ENCODE measurements at regions not wholly inside any gene's neighbourhood (a gene's known extent, or its start where the extent isn't known, plus 50 kb on each side); places are given as distances from the start of the nearest gene placed in this dataset.
"Not testable (repeated sequence)": the region's sequence is repeated elsewhere in the genome, so short reads cannot be mapped to it uniquely, and the experiment has no call there.

DNA sequence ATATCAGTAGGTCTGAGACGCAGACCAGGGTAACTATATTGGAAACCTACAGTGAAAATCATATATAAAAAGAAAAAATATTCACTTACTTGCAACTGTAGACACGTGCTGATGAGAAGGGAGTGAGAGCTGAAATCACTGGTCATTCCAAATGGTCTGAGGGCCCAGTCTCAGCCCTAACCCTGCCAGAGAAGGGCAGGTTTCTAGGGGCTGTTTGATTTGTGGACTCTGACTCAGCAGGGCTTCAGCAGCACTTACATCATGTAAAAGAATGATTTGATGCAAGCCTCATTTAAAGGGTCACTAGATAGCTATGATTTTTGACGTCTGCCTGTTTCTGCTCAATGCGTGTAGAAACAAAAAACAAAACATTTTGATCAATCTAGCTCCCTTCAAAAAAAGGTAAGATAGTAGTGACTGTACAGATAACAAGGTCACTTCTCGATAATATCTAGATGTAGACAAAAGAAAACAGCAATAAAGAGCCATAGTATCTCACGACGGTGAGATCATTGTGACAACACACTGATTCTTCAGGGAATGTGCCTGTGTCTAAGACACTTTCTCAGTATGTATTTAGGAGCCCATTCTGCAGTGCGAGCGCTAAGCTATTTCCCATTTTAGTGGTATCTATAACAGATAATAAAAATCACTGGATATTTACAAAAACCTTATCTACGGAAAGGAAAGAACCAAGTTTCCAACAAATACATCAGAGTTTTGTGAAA, 307.2 kb downstream of the HIVEP2 start:
- DNase-seq: no peak

DNA sequence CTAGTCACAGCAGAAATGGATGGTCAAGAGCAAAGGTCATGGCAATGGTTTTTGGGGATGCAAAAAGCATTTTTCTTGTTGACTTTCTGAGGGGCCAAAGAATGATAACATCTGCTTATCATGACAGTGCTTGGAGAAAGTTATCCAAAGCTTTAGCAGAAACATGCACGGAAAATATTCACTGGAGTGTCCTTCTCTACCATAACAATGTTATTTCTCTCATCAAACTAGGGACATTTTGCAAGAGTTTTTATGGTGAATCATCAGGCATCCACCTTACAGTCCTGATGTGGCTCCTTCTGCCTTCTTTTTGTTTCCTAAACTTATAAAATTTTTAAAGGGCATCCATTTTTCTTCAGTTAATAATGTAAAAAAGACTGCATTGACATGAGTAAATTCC, 302.3 kb downstream of the HIVEP2 start:
- no peak for DNase-seq

DNA sequence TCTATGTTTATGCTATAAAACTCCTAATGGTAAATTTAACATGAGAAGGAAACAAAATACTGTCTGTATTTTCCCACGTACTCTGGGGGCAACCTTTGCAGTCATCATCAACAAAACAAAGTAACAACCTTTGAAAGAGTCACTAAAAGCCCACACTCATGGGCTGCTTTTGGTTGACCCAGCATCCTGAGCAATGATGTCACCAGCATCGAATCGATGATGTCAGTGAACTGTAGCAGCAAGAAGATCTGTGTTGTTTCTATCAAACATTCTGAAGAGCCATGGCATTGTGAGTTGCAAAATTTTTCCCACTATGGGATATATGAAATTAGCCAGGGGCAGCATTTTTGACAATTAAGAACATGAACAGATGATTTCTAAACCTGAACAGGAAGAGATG, 300.1 kb downstream of the HIVEP2 start:
- no peak for DNase-seq

DNA sequence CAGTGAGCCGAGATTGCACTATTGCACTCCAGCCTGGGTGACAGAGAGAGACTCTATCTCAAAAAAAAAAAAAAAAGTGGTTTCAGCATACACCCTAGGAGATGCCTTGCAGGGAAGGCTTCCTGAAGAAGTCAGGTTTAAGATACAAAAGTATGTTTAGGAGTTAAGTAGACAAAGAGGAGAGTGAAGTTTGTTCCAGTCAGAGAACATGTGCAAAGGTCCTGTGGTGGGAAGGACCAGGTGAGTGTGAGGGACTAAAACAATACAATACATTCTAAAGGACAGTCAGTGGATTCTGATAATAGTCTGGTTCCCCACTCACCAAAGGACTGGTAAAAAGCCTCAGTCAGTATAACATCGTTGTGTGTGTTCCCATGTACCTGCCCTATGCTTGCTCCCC, 299.3 kb downstream of the HIVEP2 start:
- DNase-seq: no peak

DNA sequence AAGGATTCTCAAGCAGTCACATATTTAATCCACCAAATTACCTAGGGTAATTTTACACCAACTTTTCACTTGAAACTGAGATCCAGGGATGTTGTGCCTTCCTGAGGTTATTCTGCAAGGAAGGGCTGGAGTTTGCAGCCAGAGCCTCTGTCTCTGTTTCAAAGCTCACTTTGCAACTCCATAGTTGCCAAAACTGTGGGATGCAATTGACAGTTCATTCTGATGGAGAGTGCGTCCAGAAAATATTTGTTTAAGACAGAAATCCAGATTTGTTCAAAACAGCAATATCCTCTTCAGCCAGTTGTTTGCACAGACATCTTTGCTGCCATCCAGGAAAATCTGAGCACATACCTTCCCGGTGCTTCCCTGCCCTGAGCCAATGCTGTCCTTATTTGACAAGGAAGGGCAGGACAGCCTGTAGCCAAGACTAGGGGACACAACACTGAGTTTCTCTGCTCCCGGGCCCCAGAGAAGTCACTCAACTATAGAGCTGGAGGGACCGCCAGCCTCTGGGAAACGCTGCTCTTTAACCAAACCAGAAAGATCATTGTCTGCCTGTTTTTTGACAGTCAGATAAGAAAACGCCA, 297.4 kb downstream of the HIVEP2 start:
- DNase-seq: no peak

DNA sequence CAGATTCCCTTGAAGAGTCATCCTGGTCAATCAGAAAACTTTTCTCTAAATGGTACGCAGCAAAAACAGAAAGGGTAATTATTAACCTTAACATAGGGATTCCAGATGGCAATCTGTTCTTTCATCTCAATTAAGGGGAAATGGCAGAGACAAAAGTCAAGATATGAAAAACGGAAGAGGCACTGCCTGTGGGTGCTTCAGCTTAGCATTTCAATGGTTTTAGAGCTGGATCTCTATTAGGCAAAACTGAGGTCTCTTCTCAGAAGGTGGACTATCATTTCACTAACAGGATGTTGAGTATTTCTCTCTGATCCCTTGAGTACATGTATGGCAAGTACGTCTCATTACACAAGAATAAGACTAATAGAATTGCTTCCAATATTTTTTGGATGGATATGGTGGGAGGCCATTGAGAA, 296.9 kb downstream of the HIVEP2 start:
- DNase-seq: no peak

DNA sequence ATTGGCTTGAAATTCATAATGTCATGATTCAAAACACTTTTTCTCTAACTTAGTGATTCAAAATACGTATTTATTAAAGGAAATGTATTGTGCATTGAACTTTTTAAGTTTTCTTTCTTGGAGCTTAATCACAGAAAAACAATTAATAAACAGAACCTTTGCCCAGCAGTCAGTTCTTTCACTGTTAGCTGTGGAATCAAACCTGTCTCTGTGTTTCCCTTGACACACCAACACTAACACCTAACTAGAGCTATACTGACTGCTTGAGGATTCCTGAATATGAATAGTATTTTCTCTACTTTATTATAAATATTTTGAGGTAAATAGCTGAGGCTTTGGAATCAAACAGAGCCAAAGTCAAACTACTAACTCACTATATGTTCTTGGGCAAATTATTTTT, 296.4 kb downstream of the HIVEP2 start:
- DNase-seq: no peak

DNA sequence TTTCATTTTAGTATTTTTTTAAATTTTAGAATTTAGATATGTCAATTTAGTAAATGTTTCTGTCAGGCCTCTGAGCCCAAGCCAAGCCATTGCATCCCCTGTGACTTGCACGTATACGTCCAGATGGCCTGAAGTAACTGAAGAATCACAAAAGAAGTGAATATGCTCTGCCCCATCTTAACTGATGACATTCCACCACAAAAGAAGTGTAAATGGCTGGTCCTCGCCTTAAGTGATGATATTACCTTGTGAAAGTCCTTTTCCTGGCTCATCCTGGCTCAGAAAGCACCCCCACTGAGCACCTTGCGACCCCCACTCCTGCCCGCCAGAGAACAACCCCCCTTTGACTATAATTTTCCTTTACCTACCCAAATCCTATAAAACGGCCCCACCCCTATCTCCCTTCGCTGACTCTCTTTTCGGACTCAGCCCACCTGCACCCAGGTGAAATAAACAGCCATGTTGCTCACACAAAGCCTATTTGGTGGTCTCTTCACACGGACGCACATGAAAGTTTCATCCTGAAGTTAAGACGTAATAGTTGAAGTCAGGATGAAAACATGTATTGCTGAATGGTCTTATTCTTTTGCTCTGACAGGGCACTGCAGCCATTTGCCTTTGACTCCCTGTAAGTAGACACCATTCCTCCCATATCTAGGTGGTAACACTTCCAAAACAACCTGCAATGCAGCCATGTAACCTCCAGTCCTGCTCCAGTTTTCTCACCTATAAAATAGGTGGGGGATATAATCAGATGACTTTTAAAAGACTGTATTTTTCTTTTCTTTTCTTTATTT, 295.3 kb downstream of the HIVEP2 start:
- DNase-seq: not testable (repeated sequence)

DNA sequence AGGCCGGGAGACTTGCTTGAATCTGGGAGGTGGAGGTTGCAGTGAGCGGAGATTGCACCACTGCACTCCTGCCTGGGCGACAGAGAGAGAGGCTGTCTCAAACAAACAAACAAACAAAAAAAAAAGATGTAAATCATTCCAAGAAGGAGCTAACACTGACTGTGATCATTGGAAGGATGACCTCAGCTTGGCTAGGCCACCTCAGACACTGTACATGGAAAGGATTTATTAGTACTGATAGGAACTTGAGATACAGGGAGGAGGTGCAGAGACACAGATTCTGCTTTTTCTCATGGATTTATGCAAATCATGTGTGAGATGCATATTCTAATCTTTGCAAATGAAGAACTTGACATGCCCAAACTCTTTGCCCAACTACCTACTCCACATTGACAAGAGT, 293.6 kb downstream of the HIVEP2 start:
- no peak for DNase-seq

DNA sequence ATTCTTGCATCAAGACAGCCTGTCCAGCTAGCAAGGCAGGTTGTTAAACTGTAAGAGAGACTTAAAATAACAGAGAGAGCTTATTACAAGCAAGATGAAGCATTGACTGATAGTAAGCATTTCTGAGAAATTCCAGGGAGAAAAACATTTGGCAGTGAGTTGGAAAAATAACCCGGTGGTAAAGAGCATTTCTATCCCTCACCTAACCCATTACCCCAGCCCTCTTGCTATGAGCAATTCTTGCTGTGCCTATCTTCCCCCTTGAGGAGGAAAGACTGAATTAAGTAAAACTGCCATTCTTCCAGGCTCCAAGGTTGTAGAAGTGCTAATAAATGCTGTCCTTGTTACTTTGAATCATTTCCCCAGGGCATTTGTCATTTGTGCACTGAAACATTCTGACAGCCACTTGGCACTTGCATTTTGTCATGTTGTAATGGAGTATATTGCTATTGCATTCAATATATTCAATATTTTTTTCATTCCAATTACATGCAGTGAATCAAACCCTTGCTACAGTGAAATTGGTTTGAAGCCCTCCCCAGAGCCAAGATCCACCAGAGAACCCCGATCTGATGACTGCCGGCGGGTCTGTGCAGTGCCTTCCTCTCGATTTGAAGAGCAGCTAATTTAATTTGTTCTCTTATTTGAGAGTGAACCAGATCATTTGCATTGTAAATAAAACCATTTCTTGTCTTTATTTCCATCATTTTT, 291.1 kb downstream of the HIVEP2 start:
- no peak for DNase-seq

DNA sequence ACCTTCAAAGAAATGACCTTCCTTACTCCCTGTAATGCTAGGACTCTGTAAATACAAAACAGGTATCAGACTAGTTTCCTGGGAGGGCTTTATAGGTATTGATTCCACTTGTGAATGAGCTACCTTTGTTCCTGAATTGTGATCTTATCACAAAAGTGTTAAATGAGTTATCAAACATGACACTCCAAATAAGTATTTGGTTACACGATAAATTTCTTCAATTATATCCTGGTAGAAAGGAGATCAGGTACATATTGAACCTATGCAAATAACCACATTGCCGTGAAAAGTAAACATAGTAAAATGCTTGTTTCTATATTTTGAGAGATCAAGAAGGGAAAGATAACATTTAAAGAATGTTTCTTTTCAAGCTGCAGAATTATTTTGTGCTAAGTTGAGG, 285.3 kb downstream of the HIVEP2 start:
- DNase-seq: no peak

DNA sequence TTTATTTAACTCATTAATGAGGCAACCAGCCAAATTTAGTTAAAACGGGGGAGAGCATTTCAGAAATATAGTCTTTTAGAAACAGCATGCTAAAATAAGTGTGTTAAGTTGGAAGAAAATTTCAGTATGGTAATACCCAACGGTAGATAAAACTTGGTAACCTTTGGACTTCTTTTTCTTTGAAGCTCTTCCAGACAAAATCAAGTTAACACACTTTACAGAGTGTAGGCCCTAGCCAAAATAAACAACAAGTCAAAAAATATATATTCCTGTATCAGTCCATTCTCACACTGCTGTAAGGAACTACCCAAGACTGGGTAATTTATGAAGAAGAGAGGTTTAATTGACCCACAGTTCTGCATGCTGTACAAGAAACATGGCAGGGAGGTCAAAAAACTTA, 279.6 kb downstream of the HIVEP2 start:
- no peak for DNase-seq

DNA sequence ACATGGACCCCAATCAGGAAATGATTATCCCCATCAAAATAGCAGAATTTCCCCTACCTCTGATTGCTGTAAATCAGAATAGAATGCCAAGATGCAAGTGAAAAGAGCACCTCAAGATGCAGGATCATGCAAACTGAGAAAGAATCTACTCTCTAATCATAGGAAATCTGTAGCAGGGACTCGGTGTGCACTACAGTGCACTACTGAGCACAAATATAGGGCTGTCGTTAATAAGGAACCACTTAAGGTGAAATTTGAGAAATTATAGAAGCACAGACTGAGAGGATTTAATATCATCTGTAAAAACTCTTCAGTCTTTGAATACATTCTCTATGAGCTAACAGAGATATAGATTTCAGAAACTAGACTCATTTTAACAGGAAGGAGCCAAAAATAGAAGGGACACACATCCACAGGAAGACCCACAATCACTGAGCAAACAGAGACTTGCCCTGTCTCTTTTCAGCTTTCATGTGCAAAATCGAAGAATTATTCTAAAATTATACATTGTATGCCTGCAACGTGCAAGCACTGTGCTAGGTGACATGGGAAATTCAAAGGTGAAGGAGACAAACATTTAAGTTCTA, 278.3 kb downstream of the HIVEP2 start:
- DNase-seq: no peak

DNA sequence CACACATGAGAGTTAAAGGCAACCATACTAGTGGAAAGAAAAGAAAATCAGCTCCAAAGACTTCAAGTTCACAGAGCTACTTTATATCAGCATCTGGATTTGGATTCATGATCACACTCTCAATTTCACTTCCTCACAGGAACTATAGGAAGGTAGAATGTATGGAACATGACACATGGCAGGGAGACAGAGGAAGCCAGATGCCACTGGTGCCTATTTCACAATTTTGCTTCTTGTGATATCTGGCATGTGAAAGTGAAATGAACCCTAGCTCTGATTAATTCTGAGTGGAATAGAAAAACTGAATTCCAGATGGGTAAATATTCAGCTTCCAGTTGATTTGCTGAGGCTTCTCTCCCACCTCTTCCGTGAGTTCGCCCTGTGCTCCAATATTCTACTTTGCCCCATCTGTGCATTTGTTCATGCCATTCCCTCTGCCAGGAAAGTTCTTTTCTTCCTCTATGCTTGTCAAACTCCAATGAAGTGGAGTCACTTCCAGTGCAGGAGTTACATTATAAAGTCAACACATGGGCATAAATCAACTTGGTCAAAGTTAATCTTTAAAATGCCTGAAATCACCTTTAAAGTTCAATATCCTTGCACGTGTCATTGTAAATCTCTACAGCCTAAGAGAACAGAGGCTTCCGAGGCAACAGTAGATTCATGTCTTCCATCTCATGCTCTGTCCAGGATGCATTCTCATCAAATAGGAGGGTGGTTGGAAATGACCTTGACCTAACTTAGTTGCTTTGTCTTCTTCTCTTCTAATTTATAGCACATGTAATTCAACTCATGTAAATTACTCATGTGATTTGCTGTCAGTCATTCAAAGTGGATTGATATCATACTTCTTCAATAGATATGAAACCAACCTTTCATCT, 275.3 kb downstream of the HIVEP2 start:
- no peak for DNase-seq

DNA sequence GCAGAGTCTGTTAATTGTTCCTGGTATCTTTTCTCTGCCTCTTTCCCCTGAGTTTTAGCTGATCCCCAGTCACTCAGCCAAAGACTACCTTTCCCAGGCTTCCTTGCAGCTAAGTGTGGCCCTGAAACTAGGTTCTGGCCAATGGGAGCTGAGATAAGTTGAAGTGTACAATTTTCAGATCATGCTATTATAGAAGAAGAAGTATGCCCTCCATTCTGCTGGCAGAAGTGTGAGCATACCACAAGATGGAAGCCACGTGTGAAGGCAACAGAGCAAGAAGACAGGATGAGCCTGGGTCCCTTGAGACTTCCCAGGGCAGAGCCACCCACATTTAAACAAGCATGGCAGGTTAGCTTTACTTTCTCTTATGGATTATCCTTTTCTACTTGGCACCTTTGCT, 273.2 kb downstream of the HIVEP2 start:
- no peak for DNase-seq

DNA sequence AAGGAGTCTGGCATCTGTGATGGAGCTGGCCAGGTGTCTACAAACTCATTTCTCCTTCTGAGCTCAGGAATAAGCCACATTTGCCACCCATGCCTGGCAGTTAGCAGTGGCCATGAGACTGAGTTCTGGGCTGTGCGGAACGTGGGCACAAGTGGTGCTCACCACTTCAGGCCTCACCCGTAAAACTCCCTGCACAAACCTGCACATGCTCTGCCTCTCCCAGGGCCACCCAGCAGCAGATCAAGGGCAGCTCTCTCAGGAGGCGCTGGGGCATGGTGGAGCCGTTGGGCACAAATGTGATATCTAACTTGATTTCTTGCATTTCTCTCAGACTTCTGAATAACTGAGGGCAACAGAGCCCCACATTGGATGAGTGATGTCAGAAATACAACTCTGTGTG, 269.5 kb downstream of the HIVEP2 start:
- no peak for DNase-seq

DNA sequence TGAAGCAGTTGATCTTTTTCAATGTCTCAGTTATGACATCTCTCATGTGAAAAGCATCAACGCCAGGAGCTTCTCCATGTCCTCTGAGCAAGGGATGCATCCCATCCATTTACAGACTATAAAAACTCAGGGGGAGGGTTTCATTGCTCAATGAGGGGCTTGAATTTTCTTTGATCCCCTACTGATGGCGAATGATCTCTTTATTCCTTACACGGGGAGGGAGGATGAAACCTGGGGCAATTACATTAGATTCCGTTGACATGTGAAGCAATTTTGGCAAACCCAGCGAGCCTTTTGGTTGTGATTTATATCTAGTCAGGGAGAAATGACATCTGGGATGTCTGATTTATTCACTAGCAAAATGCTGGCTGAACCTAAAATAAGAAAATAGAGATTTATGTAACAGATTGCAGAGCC, 268.9 kb downstream of the HIVEP2 start:
- DNase-seq: no peak

DNA sequence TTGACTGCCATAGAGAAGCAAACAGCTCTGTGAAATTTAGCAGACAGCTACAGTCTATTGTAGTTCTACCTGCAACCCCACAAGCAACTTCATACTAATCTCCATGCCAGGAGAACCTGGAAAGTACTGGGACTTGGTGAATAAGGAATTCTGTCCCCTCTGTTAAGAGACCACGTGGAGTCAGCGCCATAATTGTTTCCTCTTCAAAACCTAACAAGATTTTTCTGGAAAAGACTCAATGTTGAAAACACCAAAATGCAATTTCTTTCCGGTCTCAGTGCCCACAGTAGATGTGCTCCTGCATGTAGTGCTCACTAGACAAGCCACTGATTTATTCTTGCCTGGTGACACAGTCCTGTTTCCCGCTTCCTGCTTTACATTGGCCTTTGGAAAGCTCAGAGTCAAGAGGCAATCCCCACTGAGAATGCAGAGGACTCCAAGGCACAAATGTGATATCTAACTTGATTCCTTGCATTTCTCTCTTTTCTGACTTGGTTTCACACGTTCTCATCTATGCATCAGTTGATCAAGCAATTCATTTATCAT, 268.3 kb downstream of the HIVEP2 start:
- no peak for DNase-seq

DNA sequence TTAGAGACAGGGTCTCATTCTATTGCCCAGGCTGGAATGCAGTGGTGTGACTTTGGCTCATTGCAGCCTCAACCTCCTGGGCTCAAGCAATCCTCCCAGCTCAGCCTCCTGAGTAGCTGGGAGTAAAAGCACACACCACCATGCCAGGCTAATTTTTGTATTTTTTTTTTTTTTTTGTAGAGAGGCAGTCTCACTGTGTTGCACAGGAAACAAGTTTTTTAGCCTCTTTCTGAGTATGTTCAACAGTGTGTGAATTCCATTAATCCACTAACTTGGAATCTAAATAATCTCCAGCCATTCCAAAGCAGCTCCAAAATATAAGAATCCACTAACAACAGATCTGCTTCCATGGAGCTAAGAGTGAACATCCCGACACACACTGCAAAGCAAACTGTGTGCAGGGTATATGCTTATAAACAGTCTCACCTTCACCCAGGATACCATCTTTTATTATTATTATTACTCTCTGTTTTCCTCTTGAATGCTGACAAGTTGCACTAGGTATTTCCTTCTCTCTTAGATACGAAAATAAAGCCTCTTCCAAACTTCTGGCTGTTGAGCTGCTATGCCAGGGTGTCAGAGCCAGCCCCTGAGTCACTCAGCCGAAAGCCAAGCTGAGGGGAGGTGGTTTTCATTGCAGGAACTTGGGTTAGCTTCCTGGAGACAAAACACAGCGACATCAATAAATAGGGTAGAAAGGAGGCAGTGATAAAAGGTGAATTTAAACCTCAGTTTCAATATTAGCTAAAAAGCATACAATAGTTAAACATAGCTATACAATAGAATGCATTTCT, 264.9 kb downstream of the HIVEP2 start:
- DNase-seq: no peak

DNA sequence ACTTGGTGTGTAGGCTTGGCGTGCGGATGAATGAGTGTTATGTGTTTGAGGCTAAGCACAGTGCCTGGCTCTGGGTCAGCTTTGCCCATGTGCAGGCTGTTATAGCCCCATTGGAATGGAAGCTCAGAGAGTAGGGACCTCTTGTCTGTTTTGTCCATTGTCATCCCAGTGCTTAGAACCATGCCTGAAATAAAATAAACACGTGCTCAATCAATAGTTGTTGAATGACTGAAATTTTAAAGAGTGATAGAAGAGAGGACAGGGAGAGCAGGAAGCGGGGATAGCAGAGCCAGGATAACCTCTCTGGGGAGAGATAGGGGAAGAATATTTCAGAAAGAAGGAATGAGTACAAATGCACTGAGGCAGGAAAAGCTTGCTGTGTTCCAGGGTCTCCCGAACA, 263.9 kb downstream of the HIVEP2 start:
- DNase-seq: no peak

DNA sequence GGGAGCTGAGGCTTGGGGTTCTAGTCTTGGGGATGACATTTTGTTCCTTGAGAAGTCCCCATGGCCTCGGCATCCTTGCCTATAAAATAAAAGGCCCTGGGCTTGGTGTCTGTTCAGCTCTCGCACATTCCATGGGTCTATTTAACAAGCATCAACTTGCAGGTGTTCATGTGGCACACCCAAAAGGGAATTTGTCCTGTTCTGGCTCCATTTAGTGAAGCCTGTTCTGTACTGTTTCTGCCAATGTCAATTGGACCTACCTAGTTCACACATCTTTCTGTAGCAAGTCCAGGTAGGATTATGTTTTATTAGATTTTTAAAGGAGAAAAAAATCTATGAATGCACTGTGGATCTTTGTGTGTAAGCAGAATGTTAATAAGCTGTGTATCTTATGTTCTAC, 262.0 kb downstream of the HIVEP2 start:
- no peak for DNase-seq
